Heart right ventricle (tissue), 16 donors: ENCODE measurements at regions not wholly inside any gene's neighbourhood (a gene's known extent, or its start where the extent isn't known, plus 50 kb on each side); places are given as distances from the start of the nearest gene placed in this dataset.

Experiments used
- ATAC-seq, 8 donors: fragments of 200-7000 bp; cut with Tn5 transposase; one replicate each; pipeline ENCODE4 v1.9.1; 2020; ENCODE audit warnings: mild to moderate bottlenecking in 8 of 8, moderate library complexity in 8 of 8, moderate number of reproducible peaks in 1 of 8
- DNase-seq, 2 donors: peaks; one replicate each; pipeline ENCODE4 v3.0.0-alpha.2; 2020
- H3K27ac ChIP-seq, 10 donors: fragments of 200-600 bp; sonication (generic) in 2 of 10; one replicate each; pipeline versions ENCODE4 v1.5.0 to v1.8.0; 2020 to 2022; ENCODE audit warnings: mild to moderate bottlenecking in 3 of 10
- H3K27me3 ChIP-seq, 7 donors: fragments of 200-600 bp; one replicate each; pipeline ENCODE4 v1.8.0; 2021 to 2022; ENCODE audit warnings: mild to moderate bottlenecking in 2 of 7
- H3K36me3 ChIP-seq, 9 donors: fragments of 200-600 bp; sonication (generic) in 1 of 9; one replicate each; pipeline versions ENCODE4 v1.5.0 to v1.8.0; 2020 to 2022; ENCODE audit warnings: mild to moderate bottlenecking in 2 of 9
- H3K4me1 ChIP-seq, 9 donors: fragments of 200-600 bp; sonication (generic) in 1 of 9; one replicate each; pipeline versions ENCODE4 v1.5.0 to v1.8.0; 2020 to 2022; ENCODE audit warnings: mild to moderate bottlenecking in 4 of 9
- H3K4me3 ChIP-seq, 10 donors: fragments of 200-600 bp; sonication (generic) in 2 of 10; one replicate each; pipeline versions ENCODE4 v1.5.0 to v1.8.0; 2020 to 2022; ENCODE audit warnings: mild to moderate bottlenecking in 7 of 10, moderate library complexity in 2 of 10
- H3K9me3 ChIP-seq, 11 donors: fragments of 200-600 bp in 10 of 11; sonication (generic) in 2 of 11; one replicate each; pipeline versions ENCODE4 v1.5.0 to v1.8.0; 2013 to 2022; ENCODE audit warnings: mild to moderate bottlenecking in 2 of 11, control low read depth in 1 of 11, moderate library complexity in 1 of 11
- WGBS, 2 donors: extraction: QIAGEN DNeasy Blood & Tissue Kit; methylation state at CpG; one replicate each; pipeline ENCODE4 v1.1.7; 2013; ENCODE audit warnings: inconsistent platforms in 1 of 2; 5-methylcytosine and 5-hydroxymethylcytosine counted together
- intact Hi-C, 10 donors: fragments of 100-400 bp; cut with DNase I; formaldehyde crosslinking; loops; one replicate each; pipeline versions ENCODE4 v1.11.1 to v1.14.2; 2022
- TF ChIP-seq, protein P1 (sequence below), 9 donors: fragments of 200-600 bp; sonication (generic) in 2 of 9; IDR thresholded peaks; one replicate each; pipeline versions ENCODE4 v1.5.0 to v1.8.0; 2021 to 2022; ENCODE audit warnings: antibody characterized with exemption in 9 of 9, mild to moderate bottlenecking in 5 of 9, moderate library complexity in 1 of 9
- donor health status: Arrhythmogenic right ventricular cardiomyopathy.
- donor health status: ischemic (EF 13 %, LVEDD 7.1; RV severe dilation, severe dysfunction).
- donor health status: healthy with polysubstance abuse.
- donor health status: DM: no; HTN: yes; CAD: no.
- donor health status: DM: no; HTN: no; CAD: no.
- donor health status: ischemic (EF 25% LVEDD 6.9; RV normal size, moderate dysfunction).
- donor health status: ischemic (EF 25% LVEDD 5.7; RV mildly dilated, moderate dysfunction).
- donor health status: healthy.
- donor health status: DM: yes; HTN: yes; CAD: no.
- donor health status: Ischemic cardiomyopathy.
- donor health status: ischemic (EF 35%, LVEDD 5.7; RV mildly dilated, moderate dysfunction).
- donor health status: nonischemic (EF 11% LVEDD 7.7; RV severe dilation, severe dysfunction).
- donor health status: DM: yes; HTN: yes; CAD: no.
- donor health status: PGD.
- donor health status: ischemic (EF 29% LVEDD 5.4; RV normal size, mild dysfunction).
- donor health status: nonischemic (EF 23%, LVEDD 6.1; RV moderate dilation, normal function).

DNA sequence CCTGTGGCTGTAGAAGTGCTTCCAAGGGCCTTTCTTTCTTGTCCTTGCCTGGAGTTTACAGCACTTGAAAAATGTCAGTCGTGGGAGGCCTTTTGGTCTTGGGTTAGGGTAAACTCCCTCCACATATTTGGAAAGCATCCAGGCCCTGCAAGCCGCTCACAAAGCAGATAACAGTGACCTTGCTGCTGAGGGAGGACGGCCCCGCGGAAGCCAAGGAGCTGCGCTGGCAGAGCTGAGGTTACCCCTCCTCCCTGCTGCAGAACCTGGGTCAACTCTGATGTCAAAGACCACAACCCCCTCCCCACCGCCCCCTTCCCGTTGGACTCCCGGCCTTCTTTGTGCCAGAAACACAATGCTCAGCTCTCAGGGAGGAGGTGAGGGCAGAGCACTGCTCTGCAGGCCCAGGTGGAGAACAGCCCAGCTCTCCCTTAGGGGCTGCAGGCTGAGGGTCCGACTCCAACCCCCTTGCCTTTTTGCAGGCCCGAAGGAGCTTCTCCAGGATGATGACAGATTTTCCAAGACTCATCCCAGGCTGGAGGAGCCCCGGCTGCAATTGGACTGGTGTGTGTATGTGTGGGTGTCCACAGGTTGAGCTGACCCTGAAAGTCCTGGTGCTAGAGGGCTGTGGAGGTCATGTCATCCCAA is 957.6 kb upstream of the ZNF722 start:
- peaks cover 0 to 82% (median 0%) of the 10 kb centered on the region in 11 donors for H3K9me3 ChIP-seq
- no peak overlapping the region for H3K27ac ChIP-seq
- no peaks in the 10 kb centered on the region for H3K4me1 ChIP-seq
- ATAC-seq = no peak
- no peaks in the 10 kb centered on the region for H3K36me3 ChIP-seq
- intact Hi-C loops = no loop called here
- no peak overlapping the region for H3K4me3 ChIP-seq
- 73 to 75% methylated on average over 12 of the region's 12 CpGs for WGBS, 2 donors
- H3K27me3 ChIP-seq = no peaks in the 10 kb centered on the region
- no peak for DNase-seq
- TF ChIP-seq, protein P1, sequence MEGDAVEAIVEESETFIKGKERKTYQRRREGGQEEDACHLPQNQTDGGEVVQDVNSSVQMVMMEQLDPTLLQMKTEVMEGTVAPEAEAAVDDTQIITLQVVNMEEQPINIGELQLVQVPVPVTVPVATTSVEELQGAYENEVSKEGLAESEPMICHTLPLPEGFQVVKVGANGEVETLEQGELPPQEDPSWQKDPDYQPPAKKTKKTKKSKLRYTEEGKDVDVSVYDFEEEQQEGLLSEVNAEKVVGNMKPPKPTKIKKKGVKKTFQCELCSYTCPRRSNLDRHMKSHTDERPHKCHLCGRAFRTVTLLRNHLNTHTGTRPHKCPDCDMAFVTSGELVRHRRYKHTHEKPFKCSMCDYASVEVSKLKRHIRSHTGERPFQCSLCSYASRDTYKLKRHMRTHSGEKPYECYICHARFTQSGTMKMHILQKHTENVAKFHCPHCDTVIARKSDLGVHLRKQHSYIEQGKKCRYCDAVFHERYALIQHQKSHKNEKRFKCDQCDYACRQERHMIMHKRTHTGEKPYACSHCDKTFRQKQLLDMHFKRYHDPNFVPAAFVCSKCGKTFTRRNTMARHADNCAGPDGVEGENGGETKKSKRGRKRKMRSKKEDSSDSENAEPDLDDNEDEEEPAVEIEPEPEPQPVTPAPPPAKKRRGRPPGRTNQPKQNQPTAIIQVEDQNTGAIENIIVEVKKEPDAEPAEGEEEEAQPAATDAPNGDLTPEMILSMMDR (IDR thresholded peaks at IDR 0.05) = no peak

DNA sequence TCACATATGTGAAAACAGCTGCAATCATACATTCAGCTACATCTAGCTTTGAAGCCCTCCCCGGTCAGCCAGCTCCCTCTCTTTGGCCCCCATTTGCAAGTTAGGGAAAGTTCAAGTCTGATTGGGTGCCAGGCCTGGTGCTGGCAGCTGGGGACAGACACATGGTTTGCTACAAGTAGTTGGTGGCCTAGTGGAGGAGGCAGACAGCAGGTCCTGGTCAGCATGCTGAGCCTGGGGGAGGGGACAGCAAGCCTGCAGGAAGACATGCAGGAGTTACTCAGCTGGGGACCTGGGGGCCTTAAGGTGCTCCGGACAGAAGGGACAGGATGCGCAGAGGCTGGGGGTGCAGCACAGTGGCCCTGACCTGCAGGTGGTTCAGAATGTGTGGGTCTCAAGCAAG is 956.9 kb upstream of the ZNF722 start:
- Histone ChIP-seq H3K36me3 (no peaks in the 10 kb centered on the region), H3K4me3 (no peak overlapping the region), H3K9me3 (peaks cover 0 to 81% (median 0%) of the 10 kb centered on the region in 11 donors), H3K27me3 (no peaks in the 10 kb centered on the region), H3K4me1 (no peaks in the 10 kb centered on the region), H3K27ac (no peak overlapping the region)
- WGBS, 2 donors = 60 to 86% methylated on average over 3 of the region's 3 CpGs
- ATAC-seq = no peak
- DNase-seq = no peak
- TF ChIP-seq, protein P1 (IDR thresholded peaks at IDR 0.05) = no peak
- intact Hi-C loops = no loop called here

DNA sequence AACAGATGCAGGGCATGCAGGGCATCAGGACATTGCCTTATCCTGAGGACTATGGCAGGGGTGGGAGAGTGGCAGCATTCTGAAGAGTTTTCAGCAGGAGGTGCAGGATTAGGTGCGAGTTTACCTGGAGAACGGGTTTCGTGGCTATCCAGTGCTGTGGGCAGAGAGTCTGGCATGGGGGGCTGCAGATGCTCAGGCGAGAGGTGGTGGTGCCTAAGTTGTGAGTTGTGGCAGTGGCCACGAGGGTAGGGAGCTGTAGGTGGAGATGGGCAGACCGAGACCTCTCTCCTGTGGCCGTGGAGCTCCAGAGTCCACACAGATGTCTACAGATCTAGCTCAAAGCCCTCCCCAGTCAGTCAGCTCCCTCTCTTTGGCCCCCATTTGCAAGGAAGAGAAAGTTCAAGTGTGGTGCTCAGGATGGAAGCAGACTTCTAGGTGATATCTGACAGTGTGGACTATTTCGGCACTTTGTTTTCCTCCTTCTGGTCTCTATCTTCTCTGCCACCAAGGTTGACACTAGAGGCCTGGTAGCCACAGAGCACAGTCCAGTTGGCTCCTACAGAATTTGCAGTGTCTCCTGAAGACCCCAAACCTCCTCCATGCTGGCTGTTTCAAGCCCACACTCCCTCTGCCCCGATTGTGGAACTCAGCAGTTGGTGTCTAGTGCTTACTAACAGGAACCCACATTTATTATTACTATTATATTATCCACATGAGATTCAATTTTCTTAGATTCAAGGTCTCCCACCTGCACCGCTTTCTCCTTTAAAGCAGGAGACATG is 955.7 kb upstream of the ZNF722 start:
- intact Hi-C loops = no loop called here
- Histone ChIP-seq H3K4me1 (no peaks in the 10 kb centered on the region), H3K4me3 (no peak overlapping the region), H3K36me3 (no peaks in the 10 kb centered on the region), H3K27me3 (no peaks in the 10 kb centered on the region), H3K9me3 (peaks cover 0 to 74% (median 0%) of the 10 kb centered on the region in 11 donors), H3K27ac (no peak overlapping the region)
- TF ChIP-seq, protein P1 (IDR thresholded peaks at IDR 0.05) = no peak
- WGBS, 2 donors = 56% methylated on average over 10 of the region's 10 CpGs
- ATAC-seq (no peak), DNase-seq (no peak)

DNA sequence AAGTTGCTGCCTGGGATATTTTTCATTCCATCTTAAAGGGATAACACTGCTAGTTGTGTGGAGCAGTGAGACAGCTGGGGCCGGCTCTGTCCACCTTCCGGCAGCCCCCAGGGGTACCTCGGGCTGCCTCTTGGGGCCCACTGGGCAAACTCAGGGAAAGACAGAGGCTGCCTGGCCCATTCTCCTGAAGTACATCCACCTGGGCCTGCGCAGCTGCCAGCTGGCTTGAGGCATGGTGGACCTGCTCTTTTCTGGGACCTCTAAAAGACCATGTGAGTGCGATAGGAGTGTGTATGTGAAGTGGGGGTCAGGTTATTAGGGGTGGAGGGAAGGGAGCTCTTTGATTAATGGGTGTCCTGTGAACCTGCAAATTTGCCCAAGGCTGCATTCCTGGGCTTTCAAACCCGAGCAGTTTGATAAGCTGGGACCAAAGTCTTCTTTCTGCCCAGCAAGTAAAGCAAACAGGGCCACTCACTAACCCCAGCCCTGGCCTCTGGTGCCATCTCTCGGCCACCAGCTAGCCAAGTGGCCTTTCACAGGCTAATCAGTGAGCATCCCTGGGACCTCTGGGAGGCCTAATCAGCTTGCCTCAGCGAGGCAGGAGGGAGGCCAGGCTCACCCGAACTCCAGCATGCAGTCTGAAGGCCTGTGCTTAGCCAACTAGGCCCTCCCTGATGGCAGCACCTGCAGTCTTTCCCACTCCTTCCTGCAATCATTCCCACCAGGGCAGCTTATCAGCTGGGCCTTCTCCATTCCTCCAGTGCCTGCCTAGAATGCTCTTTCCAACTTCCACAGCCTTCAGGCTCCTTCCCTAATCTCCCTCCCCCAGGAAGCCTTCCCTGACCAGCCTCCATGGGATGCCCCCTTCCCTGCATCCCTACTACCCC is 954.7 kb upstream of the ZNF722 start:
- peaks cover 0 to 69% (median 0%) of the 10 kb centered on the region in 11 donors for H3K9me3 ChIP-seq
- H3K4me3 ChIP-seq = no peak overlapping the region
- no peak overlapping the region for H3K27ac ChIP-seq
- intact Hi-C loops = no loop called here
- H3K27me3 ChIP-seq = no peaks in the 10 kb centered on the region
- no peaks in the 10 kb centered on the region for H3K4me1 ChIP-seq
- 51 to 54% methylated on average over 9 of the region's 9 CpGs for WGBS, 2 donors
- DNase-seq = no peak
- no peak for ATAC-seq
- no peaks in the 10 kb centered on the region for H3K36me3 ChIP-seq
- TF ChIP-seq, protein P1 (IDR thresholded peaks at IDR 0.05) = no peak
